ENCODE measurements at regions not wholly inside any gene's neighbourhood (a gene's known extent, or its start where the extent isn't known, plus 50 kb on each side); places are given as distances from the start of the nearest gene placed in this dataset.

DNA sequence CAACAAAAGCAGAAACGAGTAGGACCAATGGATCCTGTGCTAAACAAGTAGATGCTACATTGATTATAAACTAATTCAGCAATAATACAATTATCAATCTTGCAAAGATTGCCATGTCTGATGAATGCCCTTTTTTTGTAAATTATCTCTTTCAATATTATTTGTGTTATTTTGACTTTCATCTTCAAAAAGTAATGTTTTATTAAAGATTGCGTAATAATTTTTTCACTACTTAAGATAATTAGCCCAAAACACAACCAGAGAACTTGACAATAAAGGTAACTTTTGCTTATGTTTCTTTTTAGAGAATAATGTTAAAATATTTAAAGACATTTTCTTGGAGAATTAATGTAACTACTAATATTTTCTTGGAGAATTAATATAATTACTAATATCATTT, 553.8 kb upstream of the VSTM2A start:
- no peak for DNase-seq

GRCh38 chr7:53993224-53993623, 549.0 kb upstream of the VSTM2A start:
- no peak for DNase-seq

DNA sequence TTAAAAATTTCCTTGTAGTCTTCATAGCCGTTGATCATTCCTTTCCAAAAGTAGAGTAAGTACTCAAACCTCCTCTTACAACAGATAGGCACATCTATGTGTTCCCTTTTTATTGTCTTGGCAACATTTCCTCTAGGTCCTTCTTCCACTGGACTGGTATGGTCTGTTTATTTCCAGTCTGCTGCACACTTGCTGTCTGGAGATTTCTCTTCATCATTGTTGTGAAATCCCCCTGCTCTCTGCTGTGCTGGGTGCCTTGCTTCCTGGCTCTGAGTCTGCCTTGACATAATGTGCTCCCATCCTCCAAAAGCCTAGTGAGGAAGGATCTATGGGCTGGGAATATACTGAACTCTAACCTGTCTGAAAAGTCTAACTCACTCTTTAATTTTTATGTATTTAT, 545.3 kb upstream of the VSTM2A start:
- DNase-seq, result no peak

DNA sequence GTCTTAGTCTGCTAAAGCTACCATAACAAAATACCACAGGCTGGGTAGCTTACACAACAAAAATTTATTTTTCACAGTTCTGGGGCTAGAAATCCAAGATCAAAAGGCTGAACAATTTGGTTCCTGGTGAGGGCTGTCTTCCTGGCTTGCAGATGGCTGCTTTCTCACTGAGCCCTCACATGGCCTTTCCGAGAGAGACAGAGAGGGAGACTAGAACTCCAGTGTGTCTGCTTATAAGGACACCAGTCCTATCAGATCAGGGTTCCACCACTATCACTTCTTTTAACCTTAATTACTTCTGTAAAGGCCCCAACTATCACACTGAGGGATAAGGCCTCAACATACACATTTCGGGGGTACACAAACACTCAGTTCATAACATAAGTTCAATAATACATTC, 527.4 kb upstream of the VSTM2A start:
- DNase-seq, result no peak

GRCh38 chr7:54015251-54015650, 526.9 kb upstream of the VSTM2A start:
- DNase-seq, result peak; percentile 5

DNA sequence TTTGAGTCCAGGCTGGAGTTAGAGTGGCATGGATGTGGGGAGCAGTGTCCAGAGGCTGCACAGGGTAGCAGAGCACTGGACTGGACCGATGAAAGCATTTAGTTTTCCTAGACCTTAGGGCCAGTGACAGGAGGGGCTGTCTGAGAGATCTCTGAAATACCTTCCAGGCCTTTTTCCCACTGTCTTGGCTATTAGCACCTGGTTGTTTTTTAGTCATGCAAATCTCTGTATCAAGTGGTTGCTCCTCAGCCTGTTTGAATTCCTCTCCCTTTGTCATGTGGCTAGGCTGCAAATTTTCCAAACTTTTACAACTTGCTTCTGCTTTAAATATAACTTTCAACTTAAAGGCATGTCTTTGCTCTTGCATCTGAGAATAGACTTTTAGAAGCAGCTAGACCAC, 504.3 kb upstream of the VSTM2A start:
- DNase-seq, result no peak

GRCh38 chr7:54060643-54061042, 481.5 kb upstream of the VSTM2A start:
- no peak for DNase-seq

- DNase-seq, result no peak
Measured at GRCh38 chr7:54066643-54067042, 475.5 kb upstream of the VSTM2A start.

DNA sequence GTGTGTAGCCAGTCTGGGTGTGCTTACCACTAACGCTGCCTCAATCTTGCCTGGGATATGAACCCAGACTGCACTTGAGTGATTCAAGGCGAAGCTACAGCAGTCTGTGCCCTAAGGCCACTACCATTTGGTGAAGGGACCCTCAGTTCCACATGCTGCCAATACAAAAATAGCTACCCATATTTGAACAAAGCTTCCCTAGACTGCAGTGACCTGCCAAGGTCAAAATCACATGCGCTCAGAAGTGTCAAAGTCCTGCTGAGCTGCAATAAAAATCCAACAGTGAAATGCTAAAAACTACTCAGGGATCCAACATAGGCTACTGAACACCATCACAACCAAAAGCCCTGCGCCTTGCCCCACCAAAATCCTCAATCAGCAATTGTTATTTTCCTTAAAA, 472.3 kb upstream of the VSTM2A start:
- DNase-seq, result no peak

DNA sequence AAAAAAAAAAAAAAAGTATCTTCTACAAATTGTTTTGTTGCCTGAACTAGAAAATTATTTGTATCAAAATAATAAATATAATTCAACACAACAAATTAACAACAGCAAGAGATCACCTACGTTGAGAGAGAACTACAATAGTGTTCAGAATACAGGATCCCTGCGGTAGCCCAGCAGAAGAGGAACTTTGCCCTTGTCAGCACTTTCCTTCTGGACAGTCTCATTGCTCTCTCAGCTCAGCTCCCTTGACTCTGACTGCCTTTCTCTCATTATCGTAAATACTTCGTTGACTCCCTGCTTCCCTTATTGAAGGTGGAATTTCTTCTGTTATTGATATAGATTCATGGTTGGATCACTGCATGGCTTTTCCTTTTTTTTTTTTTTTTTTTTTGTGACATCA, 469.5 kb upstream of the VSTM2A start:
- DNase-seq, result no peak

- peak; percentile 5 for DNase-seq
Measured at GRCh38 chr7:54076616-54077015, 465.6 kb upstream of the VSTM2A start.

GRCh38 chr7:54080525-54080924, 461.6 kb upstream of the VSTM2A start:
- no peak for DNase-seq

DNA sequence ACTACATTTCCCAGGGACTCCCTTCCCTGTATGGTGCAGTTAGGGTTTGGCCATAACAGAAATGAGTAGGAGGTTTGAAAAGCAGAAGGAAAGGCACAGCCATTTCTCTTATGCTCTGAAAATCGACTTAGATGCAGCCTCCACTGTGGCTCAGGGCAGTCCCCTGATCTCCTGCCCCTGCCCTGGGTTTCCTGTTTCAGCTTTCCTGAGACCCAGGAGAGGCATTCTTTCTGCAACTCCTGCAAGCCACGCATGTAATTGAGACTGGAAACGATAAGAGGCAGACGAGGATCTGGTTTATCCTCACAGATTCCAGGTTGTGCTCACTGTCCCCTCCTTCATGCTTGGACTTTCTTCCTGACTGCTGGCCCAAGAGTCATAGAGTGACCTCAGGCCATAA, 461.2 kb upstream of the VSTM2A start:
- DNase-seq, result no peak

- DNase-seq, result no peak
Measured at GRCh38 chr7:54084340-54084739, 457.8 kb upstream of the VSTM2A start.

- no peak for DNase-seq
Measured at GRCh38 chr7:54090652-54091213, 451.4 kb upstream of the VSTM2A start.

- DNase-seq, result no peak
Measured at GRCh38 chr7:54091322-54091721, 450.9 kb upstream of the VSTM2A start.

DNA sequence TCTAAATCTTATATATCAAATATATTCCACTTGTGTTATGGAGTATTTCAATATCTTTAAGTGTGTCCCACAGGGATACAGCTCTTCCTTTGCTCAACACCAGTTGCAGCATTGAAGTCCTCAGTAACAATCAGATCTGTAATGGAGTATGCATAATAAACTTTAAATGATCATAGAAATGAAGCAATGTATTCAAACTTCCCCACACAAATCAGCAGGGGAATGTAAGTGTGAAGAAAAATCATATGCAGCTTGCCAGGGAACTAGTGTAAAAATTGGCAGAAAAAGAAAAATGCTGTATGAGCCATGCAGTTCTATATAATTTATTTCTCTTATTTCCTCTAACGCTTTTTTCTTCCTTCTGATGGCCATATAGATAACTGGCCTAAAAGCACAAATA, 444.3 kb upstream of the VSTM2A start:
- DNase-seq, result no peak

DNA sequence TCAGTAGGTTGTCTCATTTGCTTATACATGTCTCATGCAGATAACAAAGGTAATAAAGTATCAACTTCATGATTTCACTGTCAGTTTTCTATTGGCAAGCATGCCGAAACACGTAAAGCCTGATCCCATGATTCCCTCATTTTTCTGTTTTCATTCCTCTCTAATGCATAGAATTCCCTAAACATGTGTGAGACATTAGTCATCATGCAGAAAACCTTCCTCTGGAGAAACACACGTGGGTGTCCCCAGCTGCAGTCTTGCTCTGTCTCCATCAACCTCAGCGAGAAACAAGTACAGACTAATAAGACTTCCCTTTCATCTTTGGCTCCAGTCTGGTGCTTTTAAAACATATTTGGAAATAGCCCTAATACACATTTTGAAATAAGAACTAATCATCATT, 432.7 kb upstream of the VSTM2A start:
- DNase-seq, result no peak

DNA sequence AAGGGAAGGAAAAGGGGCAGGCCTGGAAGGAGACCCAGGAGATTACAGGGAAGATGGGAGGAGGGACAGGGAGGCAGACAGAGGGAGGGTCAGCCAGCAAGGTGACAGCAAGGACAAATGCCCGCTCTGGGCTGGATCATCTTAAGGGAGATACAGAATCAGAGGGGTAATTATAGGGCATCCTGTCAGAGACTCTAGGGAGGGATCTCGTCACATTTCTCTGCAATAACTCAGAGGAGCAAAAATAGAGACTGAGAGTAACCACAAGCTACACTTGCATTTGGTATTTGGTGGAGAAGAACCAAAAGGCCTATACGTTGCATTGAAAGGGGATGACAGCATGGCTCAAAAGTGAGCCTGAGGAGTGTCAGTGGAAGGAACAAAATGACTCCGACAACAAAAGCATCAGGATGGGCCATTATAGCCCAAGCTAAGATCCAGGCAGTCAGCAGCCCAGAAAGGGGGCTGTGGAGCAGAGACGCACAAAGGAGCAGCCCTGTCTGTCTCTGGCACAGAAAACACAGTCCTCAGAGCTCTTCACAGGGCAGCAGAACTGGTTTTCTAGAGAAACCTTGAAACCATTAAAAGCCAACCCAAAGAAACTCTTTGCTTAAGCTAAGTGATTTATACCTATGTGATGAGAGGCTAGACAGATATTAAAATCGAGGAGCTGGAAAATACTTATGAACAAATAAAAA, 430.2 kb upstream of the VSTM2A start:
- DNase-seq, result no peak

DNA sequence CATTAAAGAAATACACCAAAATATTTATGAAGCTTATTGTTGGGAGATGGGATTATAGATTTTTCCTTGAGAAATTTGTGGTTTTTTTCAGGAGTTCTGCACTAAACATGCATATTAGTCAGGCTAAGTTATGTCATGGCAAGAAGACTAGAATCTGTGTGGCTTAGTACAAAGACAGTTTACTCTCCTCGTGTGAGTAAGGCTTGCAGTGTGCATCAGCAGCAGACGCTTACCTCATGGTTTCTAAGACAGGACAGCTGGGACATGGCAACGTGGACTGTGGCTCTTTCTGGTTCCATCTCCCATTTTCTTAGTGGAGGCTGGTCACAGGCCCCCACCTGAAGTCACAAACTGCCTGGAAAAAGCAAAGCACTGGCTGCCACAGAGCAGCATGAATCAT, 429.6 kb upstream of the VSTM2A start:
- no peak for DNase-seq

GRCh38 chr7:54115028-54115763, 427.0 kb upstream of the VSTM2A start:
- DNase-seq, result no peak

- no peak for DNase-seq
Measured at GRCh38 chr7:54116956-54117355, 425.2 kb upstream of the VSTM2A start.

DNA sequence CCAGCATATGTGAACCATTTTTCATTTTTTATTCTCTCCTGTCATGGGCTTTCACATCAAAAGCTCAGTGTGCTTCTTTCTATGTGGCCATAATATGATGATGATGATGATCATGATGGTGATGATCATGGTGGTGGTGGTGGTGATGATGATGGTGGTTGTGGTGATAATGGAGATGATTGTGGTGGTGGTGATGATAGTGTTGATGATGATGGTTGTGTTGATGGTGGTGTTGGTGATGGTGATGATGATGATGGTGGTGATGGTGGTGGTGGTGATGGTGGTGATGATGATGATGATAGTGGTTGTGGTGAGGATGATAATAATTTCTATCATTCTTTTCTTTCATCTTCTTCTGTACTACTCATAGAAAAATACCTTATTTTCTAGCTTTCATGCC, 413.1 kb upstream of the VSTM2A start:
- DNase-seq, result no peak

- DNase-seq, result no peak
Measured at GRCh38 chr7:54141576-54141975, 400.6 kb upstream of the VSTM2A start.

- DNase-seq, result no peak
Measured at GRCh38 chr7:54145716-54146115, 396.5 kb upstream of the VSTM2A start.

Measured in T1000 (cell line).